ES-I3 (cell line): ENCODE measurements at regions not wholly inside any gene's neighbourhood (a gene's known extent, or its start where the extent isn't known, plus 50 kb on each side); places are given as distances from the start of the nearest gene placed in this dataset.
A peak's percentile ranks its signal among the peaks of the same experiment; 100 is the strongest.
"Not testable (repeated sequence)": the region's sequence is repeated elsewhere in the genome, so short reads cannot be mapped to it uniquely, and the experiment has no call there.

ENCODE experiments used
- H3K36me3 ChIP-seq: 2 replicates; pipeline ENCODE4 v1.6.1; 2013; ENCODE audit warnings: mild to moderate bottlenecking, low read length, control low read depth, moderate library complexity; ENCODE audit not compliant: insufficient read depth
- H3K4me1 ChIP-seq: 2 replicates; pipeline ENCODE4 v1.6.1; 2013; ENCODE audit warnings: mild to moderate bottlenecking, control low read depth, low read length; ENCODE audit not compliant: insufficient read depth
- H3K9ac ChIP-seq: 2 replicates; pipeline ENCODE4 v1.6.1; 2013; ENCODE audit warnings: low read depth, mild to moderate bottlenecking, low read length, moderate library complexity
- H3K9me3 ChIP-seq: 2 replicates; pipeline ENCODE4 v1.6.1; 2013; ENCODE audit warnings: mild to moderate bottlenecking, low read length, moderate library complexity; ENCODE audit not compliant: control insufficient read depth, insufficient read depth

DNA sequence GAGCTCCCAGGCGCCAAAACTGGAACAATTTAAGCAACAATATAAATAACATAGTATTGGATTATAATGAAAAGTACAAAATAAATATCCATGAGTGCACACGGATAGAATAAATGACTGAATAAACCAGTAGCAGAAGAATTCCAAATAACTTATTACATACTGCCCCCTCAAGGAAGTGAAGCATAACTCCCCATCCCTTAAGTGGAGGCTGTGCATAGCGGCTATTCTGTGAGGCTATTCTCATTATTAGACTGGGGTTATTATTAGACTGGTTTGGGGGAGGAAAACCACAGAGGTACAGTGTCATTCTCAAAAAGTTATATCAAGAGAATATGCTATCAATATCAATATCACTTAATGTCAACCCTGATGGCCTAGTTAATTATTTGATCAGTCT lies 94.4 kb upstream of the SIRPA start:
- Histone ChIP-seq H3K9ac (no peak overlapping the region), H3K4me1 (peaks cover 15% of the 10 kb centered on the region), H3K9me3 (no peaks in the 10 kb centered on the region), H3K36me3 (no peaks in the 10 kb centered on the region)

DNA sequence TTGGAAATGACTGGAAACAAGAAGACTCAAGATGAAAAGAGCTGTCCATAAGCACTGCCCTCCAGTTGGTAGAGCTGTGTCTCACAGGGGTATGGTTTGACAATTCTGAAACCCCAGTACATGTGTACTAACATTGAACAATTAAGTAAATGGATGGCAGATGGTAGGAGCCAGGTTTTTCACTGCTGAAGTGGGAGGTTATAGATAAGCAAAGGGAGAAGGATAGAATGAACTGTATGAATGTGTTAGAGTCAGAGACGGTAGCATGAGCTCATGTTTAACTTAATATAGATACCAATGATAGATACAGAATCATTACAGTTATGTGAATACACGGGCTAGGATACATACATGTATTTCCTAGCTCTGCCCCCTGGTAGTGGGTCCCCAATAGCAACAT lies 95.0 kb upstream of the SIRPA start:
- no peak overlapping the region for H3K9ac ChIP-seq
- H3K9me3 ChIP-seq = no peaks in the 10 kb centered on the region
- H3K4me1 ChIP-seq = peaks cover 12% of the 10 kb centered on the region
- H3K36me3 ChIP-seq = no peaks in the 10 kb centered on the region

GRCh38 chr20:1799746-1800145 lies 95.5 kb upstream of the SIRPA start:
- not testable (repeated sequence) for H3K9ac ChIP-seq, H3K36me3 ChIP-seq, H3K4me1 ChIP-seq, H3K9me3 ChIP-seq

GRCh38 chr20:1798982-1799381 lies 96.2 kb upstream of the SIRPA start:
- no peaks in the 10 kb centered on the region for H3K9me3 ChIP-seq
- no peak overlapping the region for H3K9ac ChIP-seq
- H3K4me1 ChIP-seq = peaks cover 6% of the 10 kb centered on the region; the same call in 1 of the 2 replicates
- H3K36me3 ChIP-seq = no peaks in the 10 kb centered on the region

GRCh38 chr20:1793821-1794220 lies 101.4 kb upstream of the SIRPA start:
- no peak overlapping the region for H3K9ac ChIP-seq

DNA sequence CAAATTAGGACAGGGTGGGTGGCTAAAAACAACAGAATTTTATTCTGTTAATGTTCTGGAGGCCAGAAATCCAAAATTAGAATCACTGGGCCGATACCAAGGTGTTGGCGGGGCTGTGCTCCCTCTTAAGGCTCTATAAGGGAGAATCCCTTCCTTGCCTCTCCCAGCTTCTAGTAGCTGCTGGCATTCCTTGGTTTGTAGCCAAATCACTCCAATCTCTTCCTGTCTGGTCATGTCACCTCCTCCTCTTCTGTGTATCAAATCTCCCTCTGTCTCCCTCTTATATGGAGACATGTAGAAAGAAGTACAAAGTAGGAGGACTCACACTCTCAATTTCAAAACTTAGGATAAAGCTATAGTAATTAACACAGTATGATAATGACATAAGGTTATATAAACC lies 102.9 kb upstream of the SIRPA start:
- Histone ChIP-seq H3K9me3 (no peaks in the 10 kb centered on the region), H3K36me3 (no peaks in the 10 kb centered on the region), H3K9ac (no peak overlapping the region), H3K4me1 (no peaks in the 10 kb centered on the region)

More at GRCh38 chr20:1793821-1794220, 101.4 kb upstream of the SIRPA start:
- Histone ChIP-seq H3K4me1 (no peaks in the 10 kb centered on the region), H3K9me3 (no peaks in the 10 kb centered on the region), H3K36me3 (no peaks in the 10 kb centered on the region)

DNA sequence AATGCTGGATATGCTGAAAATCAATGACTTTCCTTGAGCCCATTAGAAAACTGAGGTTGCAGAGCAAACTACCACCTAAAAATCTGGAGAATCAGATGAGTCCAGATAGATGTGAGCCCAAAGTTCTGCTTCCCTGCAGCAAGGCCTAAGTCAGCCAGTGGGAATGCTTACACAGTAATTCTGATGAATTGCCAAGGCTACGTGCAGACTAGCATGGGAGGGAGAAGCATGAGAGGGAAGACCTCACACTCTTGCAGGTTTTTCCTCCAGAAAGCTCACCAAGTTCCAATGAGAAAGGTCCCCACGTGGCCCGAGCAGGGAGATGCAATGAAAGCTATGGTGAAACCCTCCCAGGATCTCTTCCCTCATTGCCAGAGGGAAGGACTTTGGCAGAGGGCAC lies 104.8 kb upstream of the SIRPA start:
- no peaks in the 10 kb centered on the region for H3K36me3 ChIP-seq
- no peaks in the 10 kb centered on the region for H3K9me3 ChIP-seq
- H3K9ac ChIP-seq = no peak overlapping the region
- H3K4me1 ChIP-seq = no peaks in the 10 kb centered on the region

GRCh38 chr20:1788044-1788443 lies 107.2 kb upstream of the SIRPA start:
- no peaks in the 10 kb centered on the region for H3K36me3 ChIP-seq
- no peak overlapping the region for H3K9ac ChIP-seq
- no peaks in the 10 kb centered on the region for H3K4me1 ChIP-seq
- no peaks in the 10 kb centered on the region for H3K9me3 ChIP-seq

DNA sequence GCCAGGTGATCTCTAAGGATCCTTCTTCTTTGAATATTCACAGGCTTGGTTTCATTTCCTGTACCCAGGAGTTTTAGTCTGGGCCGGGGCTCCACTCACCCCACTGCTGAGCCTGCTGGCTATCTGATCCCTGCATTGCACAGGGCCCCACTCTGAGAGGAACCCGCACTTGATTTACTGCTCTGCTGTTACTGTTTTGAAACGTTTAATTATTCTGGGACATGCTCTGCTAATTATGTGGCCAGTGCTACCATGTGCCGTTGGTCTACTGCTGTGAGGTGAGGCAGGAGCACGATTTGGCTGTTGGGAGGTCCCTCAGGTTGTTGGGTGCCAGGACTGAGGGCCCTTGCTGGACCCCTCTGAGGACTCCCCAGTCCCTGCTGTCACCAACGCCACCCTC lies 108.7 kb upstream of the SIRPA start:
- Histone ChIP-seq H3K9ac (no peak overlapping the region), H3K4me1 (no peaks in the 10 kb centered on the region), H3K9me3 (no peaks in the 10 kb centered on the region), H3K36me3 (no peaks in the 10 kb centered on the region)

GRCh38 chr20:1784586-1784985 lies 110.6 kb upstream of the SIRPA start:
- Histone ChIP-seq H3K4me1 (peaks cover 3% of the 10 kb centered on the region; the same call in 1 of the 2 replicates), H3K36me3 (no peaks in the 10 kb centered on the region), H3K9ac (no peak overlapping the region), H3K9me3 (no peaks in the 10 kb centered on the region)

DNA sequence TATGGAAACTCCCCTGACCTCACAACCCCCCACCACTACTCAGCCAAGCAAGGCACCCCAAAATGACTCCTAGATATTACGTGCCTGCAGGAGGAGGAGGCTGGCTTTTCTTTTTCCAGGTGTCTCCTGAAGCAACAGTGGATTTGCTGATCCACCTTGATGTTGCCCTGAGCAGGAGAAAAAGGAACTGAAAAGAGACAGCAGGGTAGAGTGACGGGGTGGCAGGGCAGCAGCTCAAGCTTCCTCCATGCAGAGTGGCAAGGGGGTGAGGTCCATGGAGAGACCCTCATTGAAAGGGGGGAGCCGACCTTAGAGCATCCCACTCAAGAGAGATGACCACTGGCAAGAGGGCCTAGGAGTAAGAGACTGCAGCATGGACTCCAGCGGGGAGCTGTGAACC lies 112.0 kb upstream of the SIRPA start:
- H3K4me1 ChIP-seq = peaks cover 3% of the 10 kb centered on the region; the same call in 1 of the 2 replicates
- H3K36me3 ChIP-seq = no peaks in the 10 kb centered on the region
- H3K9me3 ChIP-seq = no peaks in the 10 kb centered on the region
- no peak overlapping the region for H3K9ac ChIP-seq

GRCh38 chr20:1782181-1782580 lies 113.0 kb upstream of the SIRPA start:
- H3K9ac ChIP-seq = no peak overlapping the region
- peaks cover 3% of the 10 kb centered on the region; the same call in 1 of the 2 replicates for H3K4me1 ChIP-seq
- no peaks in the 10 kb centered on the region for H3K9me3 ChIP-seq
- H3K36me3 ChIP-seq = no peaks in the 10 kb centered on the region

- Histone ChIP-seq H3K9ac (no peak overlapping the region), H3K4me1 (peaks cover 12% of the 10 kb centered on the region; the same call in 1 of the 2 replicates), H3K36me3 (no peaks in the 10 kb centered on the region), H3K9me3 (no peaks in the 10 kb centered on the region)
Observed at GRCh38 chr20:1779567-1779966, 115.6 kb upstream of the SIRPA start.

DNA sequence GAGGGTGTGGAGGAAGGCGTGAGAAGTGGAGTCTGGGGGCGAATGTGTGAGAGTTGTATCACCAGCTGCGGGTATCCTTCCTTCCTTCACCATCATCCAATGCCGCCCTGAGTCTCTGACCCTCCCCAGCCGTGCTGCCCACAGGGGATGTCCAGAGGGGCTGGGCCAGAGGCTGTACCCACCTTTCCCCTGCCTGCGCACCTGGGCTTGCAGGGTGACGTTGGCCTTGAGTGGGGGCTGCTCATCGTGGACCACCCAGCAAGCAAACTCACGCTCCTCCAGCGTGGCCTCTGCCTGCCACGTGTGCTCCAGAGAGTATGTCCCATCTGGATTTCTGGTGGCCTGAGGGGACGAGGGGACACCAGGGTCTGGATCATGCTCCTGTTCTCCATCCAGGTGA lies 116.9 kb upstream of the SIRPA start:
- H3K9ac ChIP-seq = no peak overlapping the region
- H3K4me1 ChIP-seq = peaks cover 12% of the 10 kb centered on the region; the same call in 1 of the 2 replicates
- no peaks in the 10 kb centered on the region for H3K9me3 ChIP-seq
- no peaks in the 10 kb centered on the region for H3K36me3 ChIP-seq

- peaks cover 12% of the 10 kb centered on the region; the same call in 1 of the 2 replicates for H3K4me1 ChIP-seq
- H3K9me3 ChIP-seq = no peaks in the 10 kb centered on the region
- H3K9ac ChIP-seq = peak overlapping the region; percentile 76; the same call in 1 of the 2 replicates
Observed at GRCh38 chr20:1777476-1777820, 117.8 kb upstream of the SIRPA start.

More at GRCh38 chr20:1777476-1777820, 117.8 kb upstream of the SIRPA start:
- H3K36me3 ChIP-seq = no peaks in the 10 kb centered on the region
